NCI-H526 (cell line): ENCODE measurements at regions not wholly inside any gene's neighbourhood (a gene's known extent, or its start where the extent isn't known, plus 50 kb on each side); places are given as distances from the start of the nearest gene placed in this dataset.
"Not testable (repeated sequence)": the region's sequence is repeated elsewhere in the genome, so short reads cannot be mapped to it uniquely, and the experiment has no call there.

Experiments
- DNase-seq, 2 experiments: peaks; one replicate each; lab custom pipeline; 2025; lab: John Stamatoyannopoulos, UW

- no peak for DNase-seq
Measured at GRCh38 chr5:74461251-74461650, 179.3 kb downstream of the ENC1 start.

GRCh38 chr5:74460694-74461093, 179.8 kb downstream of the ENC1 start:
- no peak for DNase-seq

GRCh38 chr5:74459984-74460383, 180.5 kb downstream of the ENC1 start:
- no peak for DNase-seq

- no peak for DNase-seq
Measured at GRCh38 chr5:74457876-74458275, 182.7 kb downstream of the ENC1 start.

- no peak for DNase-seq
Measured at GRCh38 chr5:74454263-74455030, 186.1 kb downstream of the ENC1 start.

- no peak for DNase-seq
Measured at GRCh38 chr5:74452856-74453255, 187.7 kb downstream of the ENC1 start.

- DNase-seq = no peak
Measured at GRCh38 chr5:74450095-74450494, 190.4 kb downstream of the ENC1 start.

GRCh38 chr5:74446725-74447241, 193.7 kb downstream of the ENC1 start:
- DNase-seq = no peak

GRCh38 chr5:74442466-74442865, 198.1 kb downstream of the ENC1 start:
- no peak for DNase-seq

- no peak for DNase-seq
Measured at GRCh38 chr5:74441616-74442015, 198.9 kb downstream of the ENC1 start.

- DNase-seq = no peak
Measured at GRCh38 chr5:74440341-74440740, 200.2 kb downstream of the ENC1 start.

- DNase-seq = not testable (repeated sequence)
Measured at GRCh38 chr5:74437870-74438269, 202.7 kb downstream of the ENC1 start.

- no peak for DNase-seq
Measured at GRCh38 chr5:74433896-74434829, 206.4 kb downstream of the ENC1 start.

- no peak for DNase-seq
Measured at GRCh38 chr5:74433255-74433895, 207.2 kb downstream of the ENC1 start.

- no peak for DNase-seq
Measured at GRCh38 chr5:74432721-74433120, 207.8 kb downstream of the ENC1 start.

GRCh38 chr5:74432216-74432615, 208.3 kb downstream of the ENC1 start:
- DNase-seq = no peak

- DNase-seq = no peak
Measured at GRCh38 chr5:74431290-74431669, 209.2 kb downstream of the ENC1 start.

- DNase-seq = no peak
Measured at GRCh38 chr5:74430631-74431289, 209.8 kb downstream of the ENC1 start.

- DNase-seq = no peak
Measured at GRCh38 chr5:74429495-74429894, 211.0 kb downstream of the ENC1 start.

- DNase-seq = no peak
Measured at GRCh38 chr5:74428876-74429275, 211.7 kb downstream of the ENC1 start.

- no peak for DNase-seq
Measured at GRCh38 chr5:74428275-74428674, 212.3 kb downstream of the ENC1 start.

GRCh38 chr5:74426506-74426905, 214.0 kb downstream of the ENC1 start:
- no peak for DNase-seq
